Mucosa of stomach (tissue), 1 donor: ENCODE measurements at regions not wholly inside any gene's neighbourhood (a gene's known extent, or its start where the extent isn't known, plus 50 kb on each side); places are given as distances from the start of the nearest gene placed in this dataset.

ENCODE experiments used
- H3K27me3 ChIP-seq: one replicate; pipeline ENCODE4 v1.7.0; 2013; ENCODE audit warnings: mild to moderate bottlenecking, low read length; ENCODE audit not compliant: control insufficient read depth, insufficient read depth
- H3K36me3 ChIP-seq: one replicate; pipeline ENCODE4 v1.7.0; 2013; ENCODE audit warnings: low read length; ENCODE audit not compliant: control insufficient read depth, insufficient read depth
- H3K4me1 ChIP-seq: one replicate; pipeline ENCODE4 v1.7.0; 2013; ENCODE audit warnings: mild to moderate bottlenecking, low read length; ENCODE audit not compliant: control insufficient read depth, insufficient read depth
- H3K4me3 ChIP-seq: one replicate; pipeline ENCODE4 v1.7.0; 2013; ENCODE audit warnings: low read length
- H3K9ac ChIP-seq: one replicate; pipeline ENCODE4 v1.7.0; 2013; ENCODE audit warnings: mild to moderate bottlenecking, low read length, moderate library complexity
- H3K9me3 ChIP-seq: one replicate; pipeline ENCODE4 v1.7.0; 2013; ENCODE audit warnings: mild to moderate bottlenecking, low read length, moderate library complexity; ENCODE audit not compliant: control insufficient read depth
- donor health status: Pancreatic carcinoma.

GRCh38 chr20:3326779-3327521 is 80.5 kb downstream of the DNAAF9 start:
- Histone ChIP-seq H3K4me3 (no peak overlapping the region), H3K4me1 (peaks cover 10% of the 10 kb centered on the region), H3K9ac (no peak overlapping the region), H3K27me3 (no peaks in the 10 kb centered on the region), H3K36me3 (peaks cover 6% of the 10 kb centered on the region), H3K9me3 (no peaks in the 10 kb centered on the region)

DNA sequence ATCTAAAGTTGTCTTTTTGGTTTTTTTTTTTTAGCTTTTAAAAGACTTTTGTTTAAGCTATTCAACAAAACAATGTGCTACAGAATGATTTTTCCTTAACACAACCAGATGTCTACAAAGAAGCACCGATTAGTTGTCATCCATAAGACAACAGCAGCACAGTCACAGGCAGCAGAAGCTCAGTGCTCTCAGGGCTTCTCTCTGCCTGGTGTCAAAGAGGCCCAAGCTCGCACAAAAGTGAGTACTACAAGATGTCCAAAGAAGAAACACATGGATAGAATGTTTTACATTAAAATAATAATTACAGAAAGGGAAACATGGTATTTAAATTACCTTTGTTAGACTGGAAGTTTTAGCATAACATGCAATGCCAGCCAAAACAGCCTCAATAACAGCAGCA is 81.6 kb downstream of the DNAAF9 start:
- no peak overlapping the region for H3K9ac ChIP-seq
- no peak overlapping the region for H3K4me3 ChIP-seq
- peaks cover 10% of the 10 kb centered on the region for H3K4me1 ChIP-seq
- H3K27me3 ChIP-seq: no peaks in the 10 kb centered on the region
- H3K9me3 ChIP-seq: no peaks in the 10 kb centered on the region
- H3K36me3 ChIP-seq: peaks cover 9% of the 10 kb centered on the region

GRCh38 chr20:3323398-3323797 is 84.1 kb downstream of the DNAAF9 start:
- no peaks in the 10 kb centered on the region for H3K27me3 ChIP-seq
- H3K4me3 ChIP-seq: no peak overlapping the region
- no peak overlapping the region for H3K9ac ChIP-seq
- no peaks in the 10 kb centered on the region for H3K9me3 ChIP-seq
- H3K4me1 ChIP-seq: peaks cover 10% of the 10 kb centered on the region
- H3K36me3 ChIP-seq: peaks cover 9% of the 10 kb centered on the region

DNA sequence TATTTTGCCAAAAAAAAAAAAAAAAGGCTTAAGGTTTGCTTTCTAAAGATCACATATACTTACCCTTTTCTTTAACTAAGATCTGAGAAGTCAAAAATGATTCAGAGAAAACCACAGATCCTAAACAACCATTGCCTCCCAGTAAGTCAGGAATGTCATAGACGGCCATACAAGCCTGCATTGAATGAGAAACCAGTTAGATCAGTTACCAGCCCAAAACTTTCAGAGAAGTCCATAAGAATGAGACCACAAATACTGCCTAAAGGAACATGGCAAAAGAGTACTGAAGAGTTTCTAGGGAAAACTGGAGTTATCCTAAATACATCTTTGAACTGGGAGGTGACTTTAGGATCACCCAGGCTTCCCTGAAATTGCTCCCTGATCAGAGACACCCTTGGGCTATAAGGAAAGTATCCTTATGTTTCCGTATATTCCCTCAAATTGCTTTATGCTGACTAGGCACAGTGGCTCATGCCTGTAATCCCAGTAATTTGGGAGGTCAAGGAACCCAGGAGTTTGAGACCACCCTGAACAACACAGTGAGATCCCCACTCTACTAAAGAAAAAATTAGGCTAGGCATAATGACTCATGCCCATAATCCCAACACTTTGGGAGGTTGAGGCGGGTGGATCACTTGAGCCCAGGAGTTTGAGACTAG is 79.4 kb upstream of the SLC4A11 start:
- no peak overlapping the region for H3K9ac ChIP-seq
- no peak overlapping the region for H3K4me3 ChIP-seq
- H3K9me3 ChIP-seq: no peaks in the 10 kb centered on the region
- no peaks in the 10 kb centered on the region for H3K27me3 ChIP-seq
- H3K4me1 ChIP-seq: no peaks in the 10 kb centered on the region
- peaks cover 9% of the 10 kb centered on the region for H3K36me3 ChIP-seq

DNA sequence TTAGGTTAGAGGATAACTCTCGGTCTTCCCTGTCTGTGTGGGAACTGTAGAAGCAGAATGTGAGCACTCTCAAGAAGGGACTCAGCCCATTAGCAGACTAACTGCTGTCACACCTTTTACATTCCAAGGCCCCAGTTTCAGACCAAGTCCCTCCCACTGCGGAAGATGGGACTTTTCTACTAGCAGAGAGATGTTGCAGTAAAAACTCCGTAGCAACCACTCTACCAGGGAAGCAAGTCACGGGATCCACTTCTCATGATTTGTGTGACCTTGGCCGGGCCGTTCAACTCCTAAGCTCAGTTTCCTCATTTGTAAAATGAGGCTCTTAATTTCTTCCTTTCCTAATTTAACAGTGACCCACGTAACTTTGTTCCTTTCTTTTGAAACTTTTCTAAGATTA is 77.1 kb upstream of the SLC4A11 start:
- no peaks in the 10 kb centered on the region for H3K27me3 ChIP-seq
- no peaks in the 10 kb centered on the region for H3K36me3 ChIP-seq
- H3K9ac ChIP-seq: no peak overlapping the region
- no peaks in the 10 kb centered on the region for H3K4me1 ChIP-seq
- H3K9me3 ChIP-seq: no peaks in the 10 kb centered on the region
- no peak overlapping the region for H3K4me3 ChIP-seq

DNA sequence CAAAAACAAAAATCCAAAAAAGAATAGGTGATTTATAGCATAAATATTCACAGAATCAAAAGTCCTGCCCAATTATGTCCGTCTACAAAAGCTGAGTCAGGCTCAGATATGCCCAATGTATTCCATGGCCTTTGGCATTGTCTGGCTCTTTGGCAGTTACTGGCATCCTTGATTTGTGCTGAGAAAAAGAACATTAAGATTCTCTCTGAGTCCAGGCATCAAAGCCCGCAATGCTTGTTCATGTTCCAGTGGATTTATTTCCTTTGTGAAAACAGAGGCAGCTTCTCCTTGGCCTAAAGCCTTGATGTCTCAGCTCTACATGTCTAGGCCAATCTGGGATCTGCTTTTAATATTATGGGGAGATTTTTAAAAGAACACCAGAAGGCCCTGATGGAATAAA is 76.1 kb upstream of the SLC4A11 start:
- Histone ChIP-seq H3K36me3 (no peaks in the 10 kb centered on the region), H3K9ac (no peak overlapping the region), H3K4me3 (no peak overlapping the region), H3K9me3 (no peaks in the 10 kb centered on the region), H3K27me3 (no peaks in the 10 kb centered on the region), H3K4me1 (no peaks in the 10 kb centered on the region)

GRCh38 chr20:3314391-3314790 is 75.4 kb upstream of the SLC4A11 start:
- no peaks in the 10 kb centered on the region for H3K36me3 ChIP-seq

DNA sequence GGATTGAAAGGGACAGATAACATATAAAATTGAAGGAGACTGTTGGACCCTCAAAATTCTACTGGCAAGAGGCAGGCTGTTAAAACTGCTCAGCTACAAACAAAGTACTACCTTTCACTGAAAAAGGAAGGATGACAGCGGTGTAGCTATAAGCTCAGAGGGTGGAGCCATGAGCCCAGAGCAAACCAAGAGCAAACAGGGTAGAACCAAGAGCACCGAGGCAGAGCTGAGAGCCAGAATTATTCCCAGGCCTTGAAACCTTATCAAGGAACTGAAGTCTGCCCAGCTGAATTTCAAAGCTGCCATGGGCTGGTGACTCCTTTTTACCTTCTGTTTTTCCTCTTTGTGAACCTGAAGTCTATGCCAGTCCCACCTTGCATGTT is 74.7 kb upstream of the SLC4A11 start:
- Histone ChIP-seq H3K4me3 (no peak overlapping the region), H3K36me3 (no peaks in the 10 kb centered on the region), H3K9me3 (no peaks in the 10 kb centered on the region), H3K27me3 (no peaks in the 10 kb centered on the region), H3K9ac (peak overlapping the region; percentile 5), H3K4me1 (no peaks in the 10 kb centered on the region)

More at GRCh38 chr20:3314391-3314790, 75.4 kb upstream of the SLC4A11 start:
- Histone ChIP-seq H3K4me3 (no peak overlapping the region), H3K9me3 (no peaks in the 10 kb centered on the region), H3K4me1 (no peaks in the 10 kb centered on the region), H3K9ac (no peak overlapping the region), H3K27me3 (no peaks in the 10 kb centered on the region)

DNA sequence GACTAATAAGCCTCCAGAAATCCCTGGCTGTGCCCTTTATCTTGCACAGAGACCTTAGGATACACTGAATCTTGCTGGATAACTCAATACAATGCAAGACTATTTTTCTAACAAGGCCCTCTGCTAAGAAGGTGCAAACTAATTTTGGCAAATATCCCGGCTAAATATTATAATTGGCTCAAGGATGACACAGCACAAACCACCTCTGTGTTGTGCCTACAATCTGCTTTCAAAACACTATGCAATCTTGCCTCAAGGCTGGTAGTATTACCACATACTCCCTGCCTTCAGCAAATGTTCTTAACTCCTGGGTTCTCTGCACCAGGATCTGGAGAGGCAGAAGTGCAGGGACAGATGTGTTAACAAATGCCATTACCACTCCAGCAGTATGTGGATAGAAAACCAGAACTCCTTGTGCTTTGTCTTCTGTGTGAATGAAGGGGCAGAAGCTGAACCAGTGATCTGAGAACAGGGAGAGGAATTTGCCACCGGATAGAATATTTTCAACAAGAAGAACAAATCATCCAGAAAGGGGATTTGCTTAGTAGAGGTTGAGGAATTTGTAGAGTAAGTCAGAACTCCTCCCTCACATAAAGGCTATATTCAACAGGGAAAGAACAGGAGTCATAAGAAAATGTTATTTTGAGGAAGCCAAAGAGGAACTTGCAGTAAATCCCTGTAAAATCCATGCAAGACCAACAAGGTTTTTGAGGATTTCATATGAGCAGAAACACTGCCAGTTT is 74.1 kb upstream of the SLC4A11 start:
- H3K36me3 ChIP-seq: no peaks in the 10 kb centered on the region
- no peaks in the 10 kb centered on the region for H3K27me3 ChIP-seq
- no peak overlapping the region for H3K4me3 ChIP-seq
- peak overlapping the region; percentile 5 for H3K9ac ChIP-seq
- H3K9me3 ChIP-seq: no peaks in the 10 kb centered on the region
- H3K4me1 ChIP-seq: no peaks in the 10 kb centered on the region

GRCh38 chr20:3311623-3312022 is 72.6 kb upstream of the SLC4A11 start:
- no peaks in the 10 kb centered on the region for H3K4me1 ChIP-seq
- H3K27me3 ChIP-seq: no peaks in the 10 kb centered on the region
- H3K4me3 ChIP-seq: no peak overlapping the region
- no peaks in the 10 kb centered on the region for H3K36me3 ChIP-seq
- H3K9ac ChIP-seq: no peak overlapping the region
- no peaks in the 10 kb centered on the region for H3K9me3 ChIP-seq

- H3K4me3 ChIP-seq: no peak overlapping the region
- no peaks in the 10 kb centered on the region for H3K27me3 ChIP-seq
- H3K9me3 ChIP-seq: no peaks in the 10 kb centered on the region
- H3K36me3 ChIP-seq: no peaks in the 10 kb centered on the region
- H3K9ac ChIP-seq: no peak overlapping the region
- no peaks in the 10 kb centered on the region for H3K4me1 ChIP-seq
Measured at GRCh38 chr20:3309226-3309625, 70.2 kb upstream of the SLC4A11 start.

GRCh38 chr20:3307725-3308124 is 68.7 kb upstream of the SLC4A11 start:
- Histone ChIP-seq H3K9me3 (no peaks in the 10 kb centered on the region), H3K4me1 (no peaks in the 10 kb centered on the region), H3K36me3 (no peaks in the 10 kb centered on the region), H3K9ac (no peak overlapping the region), H3K4me3 (no peak overlapping the region), H3K27me3 (no peaks in the 10 kb centered on the region)
